HepG2 (cell line): ENCODE measurements at regions not wholly inside any gene's neighbourhood (a gene's known extent, or its start where the extent isn't known, plus 50 kb on each side); places are given as distances from the start of the nearest gene placed in this dataset.

Experiments used
- ATAC-seq: fragments of 200-7000 bp; cut with Tn5 transposase; 3 replicates; pipeline ENCODE4 v1.9.1; 2020; ENCODE audit warnings: mild to moderate bottlenecking, moderate library complexity
- BruUV-seq: library from RNA; stranded (reverse); fragments of 400-500 nt; replicated peaks from 2 replicates; lab custom pipeline; 2021; lab: Mats Ljungman, UMichigan
- CTCF ChIA-PET: fragments of 300-600 bp; formaldehyde crosslinking; extraction: SDS; loops from one replicate; lab custom pipeline; 2021; ENCODE audit warnings: low total read pairs, inconsistent platforms, low intra/inter-chr PET ratio; lab: Yijun Ruan, JAX
- POLR2A ChIA-PET: fragments of 350-600 bp; sonication (Branson Sonifier 250); formaldehyde crosslinking; loops from one replicate; lab custom pipeline; 2020; ENCODE audit warnings: antibody characterized with exemption, inconsistent platforms; lab: Yijun Ruan, JAX
- DNase-seq: peaks from one replicate; pipeline ENCODE4 v3.0.0-alpha.2; 2015; ENCODE audit warnings: low spot score
- FAIRE-seq: peaks from 3 replicates; lab custom pipeline; 2011; peaks lifted over from hg19 to GRCh38; lab: Jason Lieb, UNC
- H2AFZ ChIP-seq: one replicate; pipeline ENCODE4 v1.6.1; 2011; ENCODE audit warnings: low read length, inconsistent platforms
- H3K27ac ChIP-seq: fragments of 300-600 bp; 3 replicates; pipeline ENCODE4 v1.8.0; 2011; ENCODE audit warnings: mixed run types, mild to moderate bottlenecking, mixed read lengths, low read length, inconsistent platforms; ENCODE audit not compliant: insufficient read depth; ENCODE audit errors: extremely low read length
- H3K27me3 ChIP-seq, 2 experiments: fragments of 200-600 bp in 1 of 2; 2 replicates in 1 of 2; 3 replicates in 1 of 2; pipeline versions ENCODE4 v1.6.0 to v1.8.0; 2011; ENCODE audit warnings: low read length in 2 of 2, mild to moderate bottlenecking in 2 of 2, moderate library complexity in 2 of 2, inconsistent platforms in 1 of 2; ENCODE audit not compliant: insufficient read depth in 2 of 2, control insufficient read depth in 1 of 2
- H3K36me3 ChIP-seq, 2 experiments: fragments of 200-600 bp in 1 of 2; replicated peaks in 1 of 2; 2 replicates in 1 of 2; 3 replicates in 1 of 2; pipeline versions ENCODE4 v1.5.1 to v1.8.0; 2011; ENCODE audit warnings: low read length in 2 of 2, inconsistent platforms in 1 of 2; ENCODE audit not compliant: insufficient read depth in 2 of 2, control insufficient read depth in 1 of 2
- H3K4me1 ChIP-seq: 2 replicates; pipeline ENCODE4 v1.5.1; 2012; ENCODE audit warnings: low read length, inconsistent platforms; ENCODE audit not compliant: insufficient read depth
- H3K4me2 ChIP-seq: 2 replicates; pipeline ENCODE4 v1.6.0; 2011; ENCODE audit warnings: low read depth, low read length, inconsistent platforms
- H3K4me3 ChIP-seq, 3 experiments: fragments of 200-600 bp in 1 of 3; sonication (generic), shearing (Covaris generic) in 1 of 3; replicated peaks in 1 of 3; 2 replicates each; pipeline ENCODE4 v1.5.1; 2011 to 2016; ENCODE audit warnings: low read length in 3 of 3, inconsistent platforms in 2 of 3, low read depth in 2 of 3, mild to moderate bottlenecking in 2 of 3, control low read depth in 1 of 3, mixed read lengths in 1 of 3; ENCODE audit not compliant: insufficient read depth in 1 of 3
- H3K79me2 ChIP-seq: one replicate; pipeline ENCODE4 v1.6.1; 2011; ENCODE audit warnings: low read length, inconsistent platforms; ENCODE audit not compliant: insufficient read depth
- H3K9ac ChIP-seq: 2 replicates; pipeline ENCODE4 v1.6.0; 2011; ENCODE audit warnings: mild to moderate bottlenecking, low read depth, low read length, inconsistent platforms; ENCODE audit not compliant: insufficient read depth
- H3K9me3 ChIP-seq: 2 replicates; pipeline ENCODE4 v1.5.1; 2012; ENCODE audit warnings: mild to moderate bottlenecking, low read length
- H4K20me1 ChIP-seq: 2 replicates; pipeline ENCODE4 v1.6.0; 2011; ENCODE audit warnings: inconsistent platforms, mild to moderate bottlenecking, low read length, moderate library complexity; ENCODE audit not compliant: insufficient read depth
- AKAP8 ChIP-seq: sonication (generic); formaldehyde crosslinking; IDR thresholded peaks from 2 replicates; pipeline ENCODE4 v1.5.1; 2020; ENCODE audit warnings: mild to moderate bottlenecking, missing genetic modification reagents
- ARID4A ChIP-seq: sonication (generic); formaldehyde crosslinking; IDR thresholded peaks from 2 replicates; pipeline ENCODE4 v1.5.0; 2020; ENCODE audit warnings: mild to moderate bottlenecking, missing genetic modification reagents, borderline replicate concordance
- E2F2 ChIP-seq: sonication (generic); formaldehyde crosslinking; IDR thresholded peaks from 2 replicates; pipeline ENCODE4 v1.4.0; 2020; ENCODE audit warnings: missing genetic modification reagents, borderline replicate concordance
- EHMT2 ChIP-seq: fragments of 200-600 bp; sonication (generic); IDR thresholded peaks from 2 replicates; pipeline ENCODE4 v1.7.0; 2017; ENCODE audit warnings: antibody characterized with exemption, low read depth, low read length, borderline replicate concordance
- MEIS1 ChIP-seq: sonication (generic); formaldehyde crosslinking; IDR thresholded peaks from 2 replicates; pipeline ENCODE4 v1.9.0; 2021; ENCODE audit warnings: mild to moderate bottlenecking, missing genetic modification reagents, moderate library complexity, borderline replicate concordance
- MXD4 ChIP-seq: IDR thresholded peaks from 2 replicates; pipeline ENCODE4 v1.6.1; 2016; ENCODE audit warnings: mild to moderate bottlenecking, missing biosample characterization, missing genetic modification reagents
- NKX3-1 ChIP-seq: sonication (generic); formaldehyde crosslinking; IDR thresholded peaks from 2 replicates; pipeline ENCODE4 v1.5.0; 2020; ENCODE audit warnings: missing genetic modification reagents
- PCBP1 ChIP-seq: fragments of 200-400 bp; formaldehyde crosslinking; IDR thresholded peaks from 2 replicates; pipeline ENCODE4 v1.6.1; 2017; ENCODE audit warnings: mild to moderate bottlenecking, low read depth, low read length, borderline replicate concordance
- PRMT3 ChIP-seq: sonication (generic); formaldehyde crosslinking; IDR thresholded peaks from 2 replicates; pipeline ENCODE4 v1.8.1; 2022; ENCODE audit warnings: low read depth, mild to moderate bottlenecking, moderate library complexity, missing genetic modification reagents, borderline replicate concordance
- RFX5 ChIP-seq: IDR thresholded peaks from 2 replicates; pipeline ENCODE4 v1.6.1; 2011; ENCODE audit warnings: low read depth, low read length, improper control_type of control experiment
- RNF219 ChIP-seq: sonication (generic); formaldehyde crosslinking; IDR thresholded peaks from 2 replicates; pipeline ENCODE4 v1.5.0; 2020; ENCODE audit warnings: mild to moderate bottlenecking, missing genetic modification reagents
- YY1 ChIP-seq: IDR thresholded peaks from 2 replicates; pipeline ENCODE4 v1.6.1; 2011; ENCODE audit warnings: low read length, low read depth, moderate library complexity, mild to moderate bottlenecking; ENCODE audit not compliant: insufficient read depth, insufficient replicate concordance
- ZNF207 ChIP-seq: fragments of 450-650 bp; IDR thresholded peaks from 2 replicates; pipeline ENCODE4 v1.6.1; 2016; ENCODE audit warnings: antibody characterized with exemption, borderline replicate concordance
- ZNF234 ChIP-seq: sonication (generic); formaldehyde crosslinking; conservative IDR thresholded peaks from 2 replicates; pipeline ENCODE4 v1.5.1; 2020; ENCODE audit warnings: mild to moderate bottlenecking, missing genetic modification reagents
- ZNF644 ChIP-seq: IDR thresholded peaks from 2 replicates; pipeline ENCODE4 v1.6.1; 2016; ENCODE audit warnings: low read depth
- ZNF670 ChIP-seq: sonication (generic); formaldehyde crosslinking; IDR thresholded peaks from 2 replicates; pipeline ENCODE4 v1.8.0; 2022; ENCODE audit warnings: mild to moderate bottlenecking, missing genetic modification reagents, borderline replicate concordance
- ZNF775 ChIP-seq: sonication (generic); formaldehyde crosslinking; IDR thresholded peaks from 2 replicates; pipeline ENCODE4 v1.4.0; 2020; ENCODE audit warnings: missing genetic modification reagents, mild to moderate bottlenecking, moderate library complexity, borderline replicate concordance
- WGBS: methylation state at CpG from one replicate; pipeline ENCODE4 v1.1.6; 2017; ENCODE audit warnings: low lambda C conversion rate; 5-methylcytosine and 5-hydroxymethylcytosine counted together
- in situ Hi-C: cut with HindIII; loops from 2 replicates; pipeline ENCODE4 v1.10.0; 2017; ENCODE audit warnings: low pct_unique_long_range_greater_than_20kb; ENCODE audit not compliant: extremely low pct_ligation_motif_present
- intact Hi-C: fragments of 100-400 bp; cut with micrococcal nuclease; formaldehyde crosslinking; loops from one replicate; pipeline ENCODE4 v1.10.0; 2022; ENCODE audit not compliant: unreplicated experiment

DNA sequence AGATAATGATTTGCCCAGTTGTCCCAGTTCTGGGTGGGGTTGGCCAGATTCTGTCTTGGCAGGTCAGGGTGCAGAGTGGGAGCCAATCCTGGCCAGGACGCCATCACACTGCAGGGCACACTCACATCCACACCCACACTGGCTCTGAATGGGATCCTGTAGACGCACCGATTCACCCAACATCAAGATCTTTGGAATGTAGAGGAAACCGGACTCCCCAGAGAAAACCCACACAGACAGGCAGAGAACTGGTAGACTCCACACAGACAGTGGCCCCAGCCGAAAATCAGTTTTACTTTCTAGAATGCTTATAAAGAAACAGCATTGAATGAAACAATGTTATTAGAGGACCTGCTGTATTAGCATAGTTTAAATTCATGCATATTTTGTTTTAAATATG, 343.1 kb upstream of the DAB2 start:
- no peak overlapping the region for H3K4me2 ChIP-seq
- no peak overlapping the region for H3K27ac ChIP-seq
- H4K20me1 ChIP-seq: no peaks in the 10 kb centered on the region
- H3K36me3 ChIP-seq: no peaks in the 10 kb centered on the region
- BruUV-seq: no TSS peak
- no peak overlapping the region for H3K4me3 ChIP-seq
- H3K9ac ChIP-seq: no peak overlapping the region
- ATAC-seq (no peak), FAIRE-seq (no peak), DNase-seq (no peak)
- intact Hi-C loops (no loop called here), in situ Hi-C loops (no loop called here)
- no peaks in the 10 kb centered on the region for H3K79me2 ChIP-seq
- ChIA-PET POLR2A (no interaction called here), CTCF (no interaction called here)
- 8% methylated on average over 5 of the region's 5 CpGs for WGBS
- H3K27me3 ChIP-seq: no peaks in the 10 kb centered on the region; a peak in 1 of 5 replicates
- H3K4me1 ChIP-seq: no peaks in the 10 kb centered on the region
- no peaks in the 10 kb centered on the region for H3K9me3 ChIP-seq
- H2AFZ ChIP-seq: no peak overlapping the region
- no peak for TF ChIP-seq EHMT2
- TF ChIP-seq ZNF775: no peak
- TF ChIP-seq ZNF670 (CRISPR knock-in tag): no peak
- no peak for TF ChIP-seq RNF219
- TF ChIP-seq AKAP8: no peak
- TF ChIP-seq NKX3-1 (CRISPR knock-in tag): no peak
- TF ChIP-seq E2F2 (CRISPR knock-in tag): no peak
- TF ChIP-seq ZNF207: no peak
- no peak for TF ChIP-seq PRMT3
- TF ChIP-seq ZNF644: no peak
- TF ChIP-seq PCBP1: no peak
- no peak for TF ChIP-seq ARID4A (CRISPR knock-in tag)
- no peak for TF ChIP-seq MEIS1
- no peak for TF ChIP-seq MXD4 (CRISPR knock-in tag)
- TF ChIP-seq YY1: no peak
- TF ChIP-seq RFX5: no peak
- TF ChIP-seq ZNF234: no peak
